SU-DHL-6 (cell line): ENCODE measurements at regions not wholly inside any gene's neighbourhood (a gene's known extent, or its start where the extent isn't known, plus 50 kb on each side); places are given as distances from the start of the nearest gene placed in this dataset.

Experiments
- H2AFZ ChIP-seq: fragments of 200-600 bp; sonication (generic); 2 replicates; pipeline ENCODE4 v1.6.1; 2014; ENCODE audit warnings: low read depth, mild to moderate bottlenecking, moderate library complexity, mixed read lengths, antibody characterized with exemption, low read length; ENCODE audit not compliant: severe bottlenecking
- H3F3A ChIP-seq: fragments of 200-600 bp; shearing (Covaris generic); 2 replicates; pipeline ENCODE4 v1.6.0; 2016; ENCODE audit warnings: antibody characterized with exemption, mild to moderate bottlenecking; ENCODE audit not compliant: insufficient read depth
- H3K27ac ChIP-seq: fragments of 200-600 bp; sonication (generic); 2 replicates; pipeline ENCODE4 v1.5.1; 2016; ENCODE audit warnings: low read depth, mild to moderate bottlenecking, low read length, moderate library complexity, mixed read lengths
- H3K27me3 ChIP-seq: fragments of 200-600 bp; sonication (generic), shearing (Covaris generic); 2 replicates; pipeline ENCODE4 v1.6.0; 2014; ENCODE audit warnings: mild to moderate bottlenecking, low read length
- H3K36me3 ChIP-seq: fragments of 200-600 bp; sonication (generic); 2 replicates; pipeline ENCODE4 v1.6.1; 2014; ENCODE audit warnings: mild to moderate bottlenecking, low read length, mixed read lengths
- H3K4me2 ChIP-seq: fragments of 300-600, 200-600 bp; shearing (Covaris generic), sonication (generic); 2 replicates; pipeline ENCODE4 v1.6.0; 2014; ENCODE audit warnings: low read length, low read depth, mild to moderate bottlenecking; ENCODE audit not compliant: poor library complexity, severe bottlenecking
- H3K4me3 ChIP-seq: fragments of 200-600 bp; sonication (generic); 2 replicates; pipeline ENCODE4 v1.5.1; 2014; ENCODE audit warnings: antibody characterized with exemption, low read length, mild to moderate bottlenecking, mixed read lengths; ENCODE audit not compliant: insufficient read depth, poor library complexity, severe bottlenecking
- H3K79me2 ChIP-seq: fragments of 200-600 bp; sonication (generic); 2 replicates; pipeline ENCODE4 v1.6.1; 2014; ENCODE audit warnings: mild to moderate bottlenecking, low read length, moderate library complexity; ENCODE audit not compliant: insufficient read depth
- H3K9ac ChIP-seq: fragments of 200-600 bp; sonication (generic); 2 replicates; pipeline ENCODE4 v1.7.0; 2014; ENCODE audit warnings: mild to moderate bottlenecking, low read length
- H3K9me2 ChIP-seq: fragments of 200-600 bp; sonication (generic); replicated peaks from 2 replicates; pipeline ENCODE4 v1.6.1; 2014; ENCODE audit warnings: low read length; ENCODE audit not compliant: insufficient read depth
- H3K9me3 ChIP-seq: fragments of 200-600 bp; sonication (generic); 2 replicates; pipeline ENCODE4 v1.6.1; 2014; ENCODE audit warnings: low read length, mixed read lengths; ENCODE audit not compliant: insufficient read depth
- H4K20me1 ChIP-seq: fragments of 200-600 bp; sonication (generic); 2 replicates; pipeline ENCODE4 v1.6.1; 2014; ENCODE audit warnings: low read depth, mild to moderate bottlenecking, antibody characterized with exemption, low read length, moderate library complexity, mixed read lengths
- EZH2phosphoT487 ChIP-seq: fragments of 200-600 bp; sonication (generic), shearing (Covaris generic); conservative IDR thresholded peaks from 2 replicates; pipeline ENCODE4 v1.6.1; 2018; ENCODE audit warnings: mild to moderate bottlenecking, antibody characterized with exemption, low read length, moderate library complexity, mixed read lengths
- TF ChIP-seq, protein P1 (sequence below): fragments of 200-600 bp; sonication (generic); IDR thresholded peaks from one replicate; pipeline ENCODE4 v1.5.1; 2017; ENCODE audit warnings: antibody characterized with exemption, mild to moderate bottlenecking, low read length, moderate library complexity; ENCODE audit not compliant: insufficient read depth, poor library complexity, severe bottlenecking

DNA sequence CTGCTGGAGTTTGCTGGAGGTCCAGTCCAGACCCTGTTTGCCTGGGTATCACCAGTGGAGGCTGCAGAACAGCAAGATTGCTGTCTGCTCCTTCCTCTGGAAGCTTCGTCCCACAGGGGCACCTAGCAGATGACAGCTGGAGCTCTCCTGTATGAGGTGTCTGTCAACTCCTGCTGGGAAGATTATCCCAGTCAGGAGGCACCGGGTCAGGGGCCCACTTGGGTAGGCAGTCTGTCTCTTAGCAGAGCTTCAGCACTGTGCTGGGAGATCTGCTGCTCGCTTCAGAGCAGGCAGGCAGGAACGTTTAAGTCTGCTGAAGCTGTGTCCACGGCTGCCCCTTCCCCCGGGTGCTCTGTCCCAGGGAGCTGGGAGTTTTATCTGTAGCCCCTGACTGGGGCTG is 96.8 kb upstream of the SLC35F1 start:
- no peaks in the 10 kb centered on the region for H3K36me3 ChIP-seq
- no peak for TF ChIP-seq EZH2phosphoT487
- TF ChIP-seq, protein P1, sequence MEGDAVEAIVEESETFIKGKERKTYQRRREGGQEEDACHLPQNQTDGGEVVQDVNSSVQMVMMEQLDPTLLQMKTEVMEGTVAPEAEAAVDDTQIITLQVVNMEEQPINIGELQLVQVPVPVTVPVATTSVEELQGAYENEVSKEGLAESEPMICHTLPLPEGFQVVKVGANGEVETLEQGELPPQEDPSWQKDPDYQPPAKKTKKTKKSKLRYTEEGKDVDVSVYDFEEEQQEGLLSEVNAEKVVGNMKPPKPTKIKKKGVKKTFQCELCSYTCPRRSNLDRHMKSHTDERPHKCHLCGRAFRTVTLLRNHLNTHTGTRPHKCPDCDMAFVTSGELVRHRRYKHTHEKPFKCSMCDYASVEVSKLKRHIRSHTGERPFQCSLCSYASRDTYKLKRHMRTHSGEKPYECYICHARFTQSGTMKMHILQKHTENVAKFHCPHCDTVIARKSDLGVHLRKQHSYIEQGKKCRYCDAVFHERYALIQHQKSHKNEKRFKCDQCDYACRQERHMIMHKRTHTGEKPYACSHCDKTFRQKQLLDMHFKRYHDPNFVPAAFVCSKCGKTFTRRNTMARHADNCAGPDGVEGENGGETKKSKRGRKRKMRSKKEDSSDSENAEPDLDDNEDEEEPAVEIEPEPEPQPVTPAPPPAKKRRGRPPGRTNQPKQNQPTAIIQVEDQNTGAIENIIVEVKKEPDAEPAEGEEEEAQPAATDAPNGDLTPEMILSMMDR: no peak
- H3K27me3 ChIP-seq: no peaks in the 10 kb centered on the region
- no peaks in the 10 kb centered on the region for H3K79me2 ChIP-seq
- no peak overlapping the region for H3K4me3 ChIP-seq
- no peaks in the 10 kb centered on the region for H4K20me1 ChIP-seq
- no peaks in the 10 kb centered on the region for H3K9me2 ChIP-seq
- H2AFZ ChIP-seq: no peak overlapping the region
- no peaks in the 10 kb centered on the region for H3K9me3 ChIP-seq
- no peak overlapping the region for H3K9ac ChIP-seq
- H3K4me2 ChIP-seq: no peak overlapping the region
- H3K27ac ChIP-seq: no peak overlapping the region
- no peaks in the 10 kb centered on the region for H3F3A ChIP-seq

GRCh38 chr6:117817499-117817898 is 89.6 kb upstream of the SLC35F1 start:
- Histone ChIP-seq H3F3A (no peaks in the 10 kb centered on the region), H2AFZ (no peak overlapping the region), H4K20me1 (no peaks in the 10 kb centered on the region), H3K36me3 (no peaks in the 10 kb centered on the region), H3K9me2 (no peaks in the 10 kb centered on the region), H3K4me3 (no peak overlapping the region), H3K27ac (no peak overlapping the region), H3K9me3 (no peaks in the 10 kb centered on the region), H3K27me3 (no peaks in the 10 kb centered on the region), H3K79me2 (no peaks in the 10 kb centered on the region), H3K9ac (no peak overlapping the region), H3K4me2 (no peak overlapping the region)
- TF ChIP-seq, protein P1: no peak
- TF ChIP-seq EZH2phosphoT487: no peak

- Histone ChIP-seq H3K27me3 (no peaks in the 10 kb centered on the region), H3K9me2 (no peaks in the 10 kb centered on the region)
- TF ChIP-seq, protein P1: no peak
- no peak for TF ChIP-seq EZH2phosphoT487
Measured at GRCh38 chr6:117817992-117818391, 89.1 kb upstream of the SLC35F1 start.

More at GRCh38 chr6:117817992-117818391, 89.1 kb upstream of the SLC35F1 start:
- H4K20me1 ChIP-seq: no peaks in the 10 kb centered on the region
- no peak overlapping the region for H3K9ac ChIP-seq
- H3K79me2 ChIP-seq: no peaks in the 10 kb centered on the region
- no peaks in the 10 kb centered on the region for H3F3A ChIP-seq
- H3K9me3 ChIP-seq: no peaks in the 10 kb centered on the region
- no peak overlapping the region for H3K4me3 ChIP-seq
- H3K36me3 ChIP-seq: no peaks in the 10 kb centered on the region
- no peak overlapping the region for H2AFZ ChIP-seq
- H3K4me2 ChIP-seq: no peak overlapping the region
- H3K27ac ChIP-seq: no peak overlapping the region
